H7 (cell line): ENCODE measurements at regions not wholly inside any gene's neighbourhood (a gene's known extent, or its start where the extent isn't known, plus 50 kb on each side); places are given as distances from the start of the nearest gene placed in this dataset.

Experiments
- DNase-seq: peaks from one replicate; pipeline ENCODE4 v3.0.0; 2012
- H3K27me3 ChIP-seq: 2 replicates; pipeline ENCODE4 v1.6.0; 2011; ENCODE audit warnings: mild to moderate bottlenecking, low read length; ENCODE audit not compliant: control insufficient read depth, insufficient read depth
- H3K36me3 ChIP-seq: replicated peaks from 2 replicates; pipeline ENCODE4 v1.5.1; 2011; ENCODE audit warnings: low read length; ENCODE audit not compliant: control insufficient read depth, insufficient read depth
- H3K4me3 ChIP-seq: 2 replicates; pipeline ENCODE4 v1.5.1; 2011; ENCODE audit warnings: low read depth, mild to moderate bottlenecking, control low read depth, low read length, moderate library complexity; ENCODE audit not compliant: insufficient read depth

GRCh38 chr18:5746844-5747243 is 148.5 kb downstream of the TMEM200C start:
- Histone ChIP-seq H3K4me3 (no peak overlapping the region), H3K27me3 (no peaks in the 10 kb centered on the region), H3K36me3 (no peaks in the 10 kb centered on the region)
- DNase-seq: no peak

- Histone ChIP-seq H3K27me3 (no peaks in the 10 kb centered on the region), H3K4me3 (no peak overlapping the region), H3K36me3 (no peaks in the 10 kb centered on the region)
- no peak for DNase-seq
These were observed 150.7 kb downstream of the TMEM200C start for GRCh38 chr18:5744659-5745058.

GRCh38 chr18:5738526-5738925 is 156.8 kb downstream of the TMEM200C start:
- no peak overlapping the region for H3K4me3 ChIP-seq
- no peaks in the 10 kb centered on the region for H3K36me3 ChIP-seq
- DNase-seq: no peak
- no peaks in the 10 kb centered on the region for H3K27me3 ChIP-seq

- DNase-seq: no peak
- H3K4me3 ChIP-seq: no peak overlapping the region
- no peaks in the 10 kb centered on the region for H3K36me3 ChIP-seq
- H3K27me3 ChIP-seq: no peaks in the 10 kb centered on the region
These were observed 163.0 kb downstream of the TMEM200C start for GRCh38 chr18:5732318-5732717.

GRCh38 chr18:5729983-5730699 is 165.2 kb downstream of the TMEM200C start:
- H3K4me3 ChIP-seq: no peak overlapping the region
- H3K27me3 ChIP-seq: no peaks in the 10 kb centered on the region
- H3K36me3 ChIP-seq: no peaks in the 10 kb centered on the region
- no peak for DNase-seq

GRCh38 chr18:5728531-5728930 is 166.8 kb downstream of the TMEM200C start:
- H3K36me3 ChIP-seq: no peaks in the 10 kb centered on the region
- no peak overlapping the region for H3K4me3 ChIP-seq
- H3K27me3 ChIP-seq: no peaks in the 10 kb centered on the region
- no peak for DNase-seq

GRCh38 chr18:5726011-5726410 is 169.3 kb downstream of the TMEM200C start:
- Histone ChIP-seq H3K4me3 (no peak overlapping the region), H3K27me3 (no peaks in the 10 kb centered on the region), H3K36me3 (no peaks in the 10 kb centered on the region)
- no peak for DNase-seq

GRCh38 chr18:5721924-5722323 is 173.4 kb downstream of the TMEM200C start:
- no peaks in the 10 kb centered on the region for H3K27me3 ChIP-seq
- H3K4me3 ChIP-seq: no peak overlapping the region
- DNase-seq: no peak
- H3K36me3 ChIP-seq: no peaks in the 10 kb centered on the region

GRCh38 chr18:5720132-5720531 is 175.2 kb downstream of the TMEM200C start:
- no peaks in the 10 kb centered on the region for H3K36me3 ChIP-seq
- H3K4me3 ChIP-seq: no peak overlapping the region
- DNase-seq: no peak
- no peaks in the 10 kb centered on the region for H3K27me3 ChIP-seq

GRCh38 chr18:5717256-5717655 is 173.5 kb upstream of the EPB41L3 start:
- no peaks in the 10 kb centered on the region for H3K27me3 ChIP-seq
- H3K36me3 ChIP-seq: no peaks in the 10 kb centered on the region
- no peak overlapping the region for H3K4me3 ChIP-seq
- DNase-seq: no peak

- H3K27me3 ChIP-seq: no peaks in the 10 kb centered on the region
- no peak for DNase-seq
- no peak overlapping the region for H3K4me3 ChIP-seq
- H3K36me3 ChIP-seq: no peaks in the 10 kb centered on the region
These were observed 166.9 kb upstream of the EPB41L3 start for GRCh38 chr18:5710676-5711075.

GRCh38 chr18:5710235-5710634 is 166.4 kb upstream of the EPB41L3 start:
- Histone ChIP-seq H3K4me3 (no peak overlapping the region), H3K36me3 (no peaks in the 10 kb centered on the region), H3K27me3 (no peaks in the 10 kb centered on the region)
- DNase-seq: no peak

- no peak for DNase-seq
- H3K36me3 ChIP-seq: no peaks in the 10 kb centered on the region
- no peak overlapping the region for H3K4me3 ChIP-seq
- no peaks in the 10 kb centered on the region for H3K27me3 ChIP-seq
These were observed 165.8 kb upstream of the EPB41L3 start for GRCh38 chr18:5709476-5710095.

GRCh38 chr18:5707586-5707985 is 163.8 kb upstream of the EPB41L3 start:
- no peaks in the 10 kb centered on the region for H3K27me3 ChIP-seq
- DNase-seq: no peak
- H3K36me3 ChIP-seq: no peaks in the 10 kb centered on the region
- H3K4me3 ChIP-seq: no peak overlapping the region

- DNase-seq: no peak
- no peaks in the 10 kb centered on the region for H3K27me3 ChIP-seq
- no peak overlapping the region for H3K4me3 ChIP-seq
- no peaks in the 10 kb centered on the region for H3K36me3 ChIP-seq
These were observed 161.6 kb upstream of the EPB41L3 start for GRCh38 chr18:5705393-5705792.
